H1 (cell line): ENCODE measurements at regions not wholly inside any gene's neighbourhood (a gene's known extent, or its start where the extent isn't known, plus 50 kb on each side); places are given as distances from the start of the nearest gene placed in this dataset.

Source experiments
- CTCF ChIA-PET: fragments of 300-600 bp; sonication (Branson Sonifier 250); formaldehyde crosslinking; loops from one replicate; lab custom pipeline; 2021; ENCODE audit not compliant: partially characterized antibody; lab: Charles Lee
- POLR2A ChIA-PET: fragments of 300-600 bp; sonication (Branson Sonifier 250); formaldehyde crosslinking; loops from one replicate; lab custom pipeline; 2021; ENCODE audit warnings: inconsistent platforms; ENCODE audit not compliant: partially characterized antibody; lab: Charles Lee
- DNase-seq, 2 experiments: peaks; one replicate each; pipeline versions ENCODE4 v3.0.0 to v3.0.0-alpha.2; 2010 to 2022; ENCODE audit warnings: low spot score in 2 of 2, low read depth in 1 of 2, mixed read lengths in 1 of 2
- FAIRE-seq: peaks from 2 replicates; lab custom pipeline; 2011; peaks lifted over from hg19 to GRCh38; lab: Jason Lieb, UNC
- H2AFZ ChIP-seq: 2 replicates; pipeline ENCODE4 v1.8.1; 2012; ENCODE audit warnings: low read length, inconsistent platforms
- H2AK5ac ChIP-seq: 2 replicates; pipeline ENCODE4 v1.6.1; 2013; ENCODE audit warnings: low read depth, low read length
- H2BK120ac ChIP-seq: replicated peaks from 2 replicates; pipeline ENCODE3; 2013; ENCODE audit warnings: low read depth, low read length, inconsistent platforms
- H2BK12ac ChIP-seq: 2 replicates; pipeline ENCODE4 v1.6.1; 2013; ENCODE audit warnings: low read depth, low read length
- H2BK15ac ChIP-seq: 2 replicates; pipeline ENCODE4 v1.6.1; 2013; ENCODE audit warnings: low read length
- H2BK20ac ChIP-seq: 2 replicates; pipeline ENCODE4 v1.6.1; 2013; ENCODE audit warnings: low read length
- H2BK5ac ChIP-seq: 2 replicates; pipeline ENCODE4 v1.6.1; 2013; ENCODE audit warnings: low read depth, low read length
- H3K14ac ChIP-seq: 2 replicates; pipeline ENCODE4 v1.6.1; 2013; ENCODE audit warnings: inconsistent platforms; ENCODE audit not compliant: insufficient read length
- H3K18ac ChIP-seq: 2 replicates; pipeline ENCODE4 v1.6.1; 2013; ENCODE audit warnings: low read length; ENCODE audit errors: extremely low read depth
- H3K23ac ChIP-seq: 2 replicates; pipeline ENCODE4 v1.6.1; 2013; ENCODE audit warnings: inconsistent platforms; ENCODE audit not compliant: insufficient read length
- H3K23me2 ChIP-seq: 2 replicates; pipeline ENCODE4 v1.6.1; 2013; ENCODE audit warnings: low read depth, low read length
- H3K27ac ChIP-seq: 2 replicates; pipeline ENCODE4 v1.6.1; 2011; ENCODE audit warnings: low read depth, low read length, inconsistent platforms
- H3K27me3 ChIP-seq, 4 experiments: replicated peaks in 1 of 4; 1 replicate in 1 of 4; 2 replicates in 3 of 4; pipeline versions ENCODE4 v1.6.1 to v1.8.1; 2011 to 2013; ENCODE audit warnings: low read length in 3 of 4, mild to moderate bottlenecking in 3 of 4, inconsistent platforms in 2 of 4, mixed read lengths in 2 of 4, moderate library complexity in 1 of 4; ENCODE audit not compliant: control insufficient read depth in 3 of 4, insufficient read depth in 3 of 4; ENCODE audit errors: extremely low read depth in 1 of 4
- H3K36me3 ChIP-seq, 4 experiments: 2 replicates each; pipeline versions ENCODE4 v1.6.1 to v1.8.1; 2011 to 2013; ENCODE audit warnings: mild to moderate bottlenecking in 4 of 4, low read length in 3 of 4, moderate library complexity in 2 of 4, control low read depth in 1 of 4, inconsistent platforms in 1 of 4; ENCODE audit not compliant: insufficient read depth in 4 of 4, control insufficient read depth in 2 of 4
- H3K4ac ChIP-seq: replicated peaks from 2 replicates; pipeline ENCODE3; 2013; ENCODE audit warnings: low read length, low read depth, mixed read lengths, inconsistent platforms; ENCODE audit not compliant: insufficient read length
- H3K4me1 ChIP-seq, 4 experiments: replicated peaks in 1 of 4; 1 replicate in 1 of 4; 2 replicates in 3 of 4; pipeline versions ENCODE4 v1.6.1 to v1.8.1; 2011 to 2013; ENCODE audit warnings: low read length in 3 of 4, inconsistent platforms in 2 of 4, mixed read lengths in 1 of 4; ENCODE audit not compliant: insufficient read depth in 4 of 4, control insufficient read depth in 3 of 4
- H3K4me2 ChIP-seq, 2 experiments: 2 replicates each; pipeline versions ENCODE4 v1.6.1 to v1.8.1; 2011 to 2013; ENCODE audit warnings: low read depth in 2 of 2, low read length in 2 of 2, control low read depth in 1 of 2, inconsistent platforms in 1 of 2, mild to moderate bottlenecking in 1 of 2; ENCODE audit not compliant: insufficient read depth in 1 of 2
- H3K4me3 ChIP-seq, 4 experiments: fragments of 200-600, 300-600 bp in 1 of 4; sonication (generic), shearing (Covaris generic), sonication (Bioruptor Twin) in 1 of 4; 2 replicates each; pipeline versions ENCODE4 v1.5.1 to v1.8.1; 2011 to 2016; ENCODE audit warnings: low read length in 4 of 4, low read depth in 3 of 4, control low read depth in 2 of 4, inconsistent platforms in 2 of 4, mild to moderate bottlenecking in 2 of 4, mixed read lengths in 1 of 4, moderate library complexity in 1 of 4; ENCODE audit not compliant: insufficient read depth in 2 of 4; ENCODE audit errors: extremely low read depth in 1 of 4
- H3K56ac ChIP-seq: replicated peaks from 2 replicates; pipeline ENCODE3; 2013; ENCODE audit warnings: low read depth, mild to moderate bottlenecking, mixed read lengths, low read length, inconsistent platforms; ENCODE audit not compliant: insufficient read length
- H3K79me1 ChIP-seq: 2 replicates; pipeline ENCODE4 v1.6.1; 2013; ENCODE audit warnings: low read depth, low read length, control low read depth
- H3K79me2 ChIP-seq, 2 experiments: 2 replicates each; pipeline versions ENCODE4 v1.6.1 to v1.8.1; 2012 to 2013; ENCODE audit warnings: low read length in 2 of 2, mild to moderate bottlenecking in 2 of 2, inconsistent platforms in 1 of 2; ENCODE audit not compliant: insufficient read depth in 2 of 2, control insufficient read depth in 1 of 2
- H3K9ac ChIP-seq, 4 experiments: replicated peaks in 1 of 4; 1 replicate in 1 of 4; 2 replicates in 3 of 4; pipeline versions ENCODE4 v1.6.1 to v1.8.1; 2011 to 2013; ENCODE audit warnings: low read depth in 3 of 4, low read length in 3 of 4, control low read depth in 2 of 4, mild to moderate bottlenecking in 2 of 4, moderate library complexity in 2 of 4, inconsistent platforms in 1 of 4; ENCODE audit errors: extremely low read depth in 1 of 4
- H3K9me3 ChIP-seq, 2 experiments: 2 replicates each; pipeline versions ENCODE4 v1.6.1 to v1.8.1; 2012 to 2013; ENCODE audit warnings: mild to moderate bottlenecking in 2 of 2, moderate library complexity in 2 of 2, control low read depth in 1 of 2, inconsistent platforms in 1 of 2, low read depth in 1 of 2, low read length in 1 of 2, mixed read lengths in 1 of 2; ENCODE audit not compliant: insufficient read depth in 2 of 2
- H4K20me1 ChIP-seq, 2 experiments: replicated peaks in 1 of 2; 2 replicates each; pipeline versions ENCODE3 to v1.8.1; 2011 to 2013; ENCODE audit warnings: inconsistent platforms in 2 of 2, low read length in 2 of 2, mild to moderate bottlenecking in 1 of 2; ENCODE audit not compliant: insufficient read depth in 2 of 2, control insufficient read depth in 1 of 2
- H4K5ac ChIP-seq: 2 replicates; pipeline ENCODE4 v1.6.1; 2013; ENCODE audit warnings: low read length, low read depth, mixed read lengths, inconsistent platforms; ENCODE audit not compliant: insufficient read length
- H4K8ac ChIP-seq: 2 replicates; pipeline ENCODE4 v1.8.0; 2013; ENCODE audit warnings: mild to moderate bottlenecking, moderate library complexity, low read length, inconsistent platforms; ENCODE audit not compliant: insufficient read depth; ENCODE audit errors: extremely low read depth
- H4K91ac ChIP-seq: replicated peaks from 2 replicates; pipeline ENCODE3; 2013; ENCODE audit warnings: low read length, mixed read lengths, inconsistent platforms; ENCODE audit not compliant: insufficient read length
- SP1 ChIP-seq: IDR thresholded peaks from 2 replicates; pipeline ENCODE4 v1.6.1; 2011; ENCODE audit warnings: low read depth, low read length
- WGBS, 2 experiments: shearing (Covaris generic) in 1 of 2; methylation state at CpG; one replicate each; pipeline versions ENCODE4 v1.1.6 to v1.1.7; 2013 to 2015; ENCODE audit warnings: low lambda C conversion rate in 2 of 2, mixed read lengths in 2 of 2, inconsistent platforms in 1 of 2, low coverage in 1 of 2, missing lambda C conversion rate in 1 of 2; ENCODE audit not compliant: insufficient replicate concordance in 2 of 2, insufficient coverage in 1 of 2, insufficient read length in 1 of 2; ENCODE audit errors: extremely low coverage in 1 of 2, missing lambda C conversion rate in 1 of 2; 5-methylcytosine and 5-hydroxymethylcytosine counted together

- ChIA-PET CTCF (interaction anchor here (0.5 to 0.7 kb wide), 3 partner anchors 27 to 231 kb away, joined by 3 read pairs; no protein-coding TSS in a partner anchor), POLR2A (no interaction called here)
- no peak overlapping the region for H3K4me3 ChIP-seq
- H3K23me2 ChIP-seq: no peaks in the 10 kb centered on the region
- no peak overlapping the region for H3K27ac ChIP-seq
- no peak overlapping the region for H3K23ac ChIP-seq
- no peak overlapping the region for H3K18ac ChIP-seq
- 67% methylated on average over 1 of the region's 4 CpGs; no CpG with 5 or more reads in 1 of the 2 experiments for WGBS, 2 experiments
- no peak overlapping the region for H4K8ac ChIP-seq
- no peak overlapping the region for H3K56ac ChIP-seq
- H2BK15ac ChIP-seq: no peak overlapping the region
- DNase-seq (no peak), FAIRE-seq (no peak)
- no peak overlapping the region for H4K5ac ChIP-seq
- no peak overlapping the region for H2BK20ac ChIP-seq
- no peaks in the 10 kb centered on the region for H3K79me1 ChIP-seq
- no peak for TF ChIP-seq SP1
- no peaks in the 10 kb centered on the region for H3K4me1 ChIP-seq
- no peaks in the 10 kb centered on the region for H4K20me1 ChIP-seq
- no peaks in the 10 kb centered on the region for H3K36me3 ChIP-seq
- no peak overlapping the region for H3K14ac ChIP-seq
- H2AK5ac ChIP-seq: no peak overlapping the region
- no peak overlapping the region for H2BK5ac ChIP-seq
- no peak overlapping the region for H4K91ac ChIP-seq
- no peaks in the 10 kb centered on the region for H3K27me3 ChIP-seq
- H2BK120ac ChIP-seq: no peak overlapping the region
- no peaks in the 10 kb centered on the region for H3K9me3 ChIP-seq
- no peak overlapping the region for H2AFZ ChIP-seq
- H3K9ac ChIP-seq: no peak overlapping the region
- no peaks in the 10 kb centered on the region for H3K79me2 ChIP-seq
- no peak overlapping the region for H3K4me2 ChIP-seq
- H2BK12ac ChIP-seq: no peak overlapping the region
- no peak overlapping the region for H3K4ac ChIP-seq
Observed at GRCh38 chr6:113719545-113719944, 137.6 kb upstream of the MARCKS start.
